ENCODE measurements at regions not wholly inside any gene's neighbourhood (a gene's known extent, or its start where the extent isn't known, plus 50 kb on each side); places are given as distances from the start of the nearest gene placed in this dataset.

- no peak for DNase-seq
These were observed 210.7 kb downstream of the C9orf50 start for GRCh38 chr9:129410226-129410625.

DNA sequence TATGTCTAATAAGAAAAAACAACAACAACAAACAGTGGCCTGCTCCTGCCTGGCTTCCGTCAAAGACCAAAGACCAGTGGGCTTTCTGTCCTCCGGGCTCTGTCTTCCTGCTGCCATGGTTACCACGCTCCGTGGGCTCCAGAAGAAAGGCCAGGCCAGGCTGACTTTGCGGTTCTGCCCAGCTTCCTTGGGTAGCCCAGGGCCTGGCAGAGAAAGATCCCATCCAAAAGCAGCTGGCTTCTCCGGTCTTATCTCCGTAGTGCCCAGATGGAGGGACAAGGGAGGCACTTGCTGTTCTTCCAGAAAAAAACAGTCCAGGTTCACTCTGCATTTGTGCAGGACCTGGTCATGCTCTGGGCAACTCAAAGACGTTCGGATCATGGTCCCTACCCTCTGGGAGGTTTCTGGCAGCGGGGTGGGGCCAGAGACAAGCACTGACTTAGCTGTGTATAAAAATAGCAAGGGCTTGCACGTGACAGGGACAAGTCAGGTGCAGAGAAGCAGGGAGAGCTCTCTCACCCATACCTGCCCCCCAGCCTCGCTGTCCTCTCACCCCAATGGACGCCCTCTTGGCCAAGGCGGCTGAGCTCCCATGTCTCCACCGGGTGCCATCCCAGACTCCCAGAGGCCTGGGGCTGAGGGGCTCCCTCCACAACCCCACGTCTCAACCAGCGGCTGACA is 212.2 kb downstream of the C9orf50 start:
- no peak for DNase-seq

- no peak for DNase-seq
These were observed 212.9 kb downstream of the C9orf50 start for GRCh38 chr9:129407905-129408452.

DNA sequence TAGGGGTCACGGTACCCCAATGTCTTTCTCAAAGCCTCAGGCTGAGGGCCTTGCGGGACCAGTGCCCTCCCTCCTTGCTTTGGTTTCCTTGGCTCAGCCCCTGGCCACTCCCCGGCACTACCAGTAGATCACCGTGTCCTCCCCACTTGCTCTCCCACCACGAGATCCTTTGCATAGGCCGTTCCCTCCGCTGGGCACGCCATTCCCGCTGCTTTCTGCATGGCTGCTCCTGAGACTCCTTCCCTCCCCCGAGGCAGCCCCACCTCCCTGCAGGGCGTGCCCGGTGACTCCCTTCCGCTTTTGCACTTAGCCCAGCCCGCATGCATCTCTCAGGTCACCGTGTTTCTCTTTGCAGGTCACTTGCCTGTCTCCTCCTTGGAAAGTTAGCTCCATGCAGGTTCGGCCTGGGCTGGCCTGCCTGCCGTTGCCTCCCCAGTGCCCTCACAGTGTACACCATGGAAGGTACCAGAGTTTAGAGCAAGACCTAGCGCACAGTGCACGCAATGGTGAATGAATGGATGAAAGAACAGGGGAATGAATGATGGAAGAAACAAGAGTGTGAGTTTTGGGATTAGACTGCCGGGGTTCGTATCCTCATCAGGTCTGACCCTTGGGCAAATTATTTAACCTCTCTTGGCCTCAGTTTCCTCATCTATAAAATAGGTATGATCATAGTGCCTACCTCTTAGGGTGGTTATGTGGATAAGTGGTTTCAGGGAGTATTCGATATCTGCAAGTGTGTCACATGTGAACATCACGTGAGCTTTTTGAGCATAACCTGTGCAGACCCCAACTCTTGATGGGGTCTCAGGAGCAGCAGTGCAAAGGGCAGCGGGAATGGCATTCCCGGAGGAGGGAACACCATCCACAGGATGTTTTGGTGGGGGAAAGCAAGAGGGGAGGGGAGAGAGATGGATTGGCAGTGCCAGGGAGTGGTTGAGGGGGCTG is 214.3 kb downstream of the C9orf50 start:
- no peak for DNase-seq

DNA sequence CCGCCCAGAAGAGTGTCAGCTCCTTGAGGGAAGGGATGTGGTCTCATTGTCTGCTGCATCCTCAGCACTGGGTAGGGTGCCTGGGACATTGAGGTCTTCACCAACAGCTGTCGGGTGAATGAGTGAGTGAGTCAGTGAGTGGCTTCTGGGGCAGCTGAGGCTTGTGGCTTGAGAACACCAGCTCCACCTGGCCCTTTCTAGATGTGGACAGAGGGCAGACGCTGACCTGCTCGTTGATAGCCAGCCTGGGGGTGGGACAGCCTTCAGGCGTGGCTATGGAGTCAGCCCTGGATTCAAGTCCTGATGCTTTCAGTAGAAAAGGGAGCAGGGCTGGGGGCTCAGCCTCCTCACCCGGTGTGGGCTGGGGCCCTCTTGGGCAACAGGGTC is 215.1 kb downstream of the C9orf50 start:
- DNase-seq, result no peak

DNA sequence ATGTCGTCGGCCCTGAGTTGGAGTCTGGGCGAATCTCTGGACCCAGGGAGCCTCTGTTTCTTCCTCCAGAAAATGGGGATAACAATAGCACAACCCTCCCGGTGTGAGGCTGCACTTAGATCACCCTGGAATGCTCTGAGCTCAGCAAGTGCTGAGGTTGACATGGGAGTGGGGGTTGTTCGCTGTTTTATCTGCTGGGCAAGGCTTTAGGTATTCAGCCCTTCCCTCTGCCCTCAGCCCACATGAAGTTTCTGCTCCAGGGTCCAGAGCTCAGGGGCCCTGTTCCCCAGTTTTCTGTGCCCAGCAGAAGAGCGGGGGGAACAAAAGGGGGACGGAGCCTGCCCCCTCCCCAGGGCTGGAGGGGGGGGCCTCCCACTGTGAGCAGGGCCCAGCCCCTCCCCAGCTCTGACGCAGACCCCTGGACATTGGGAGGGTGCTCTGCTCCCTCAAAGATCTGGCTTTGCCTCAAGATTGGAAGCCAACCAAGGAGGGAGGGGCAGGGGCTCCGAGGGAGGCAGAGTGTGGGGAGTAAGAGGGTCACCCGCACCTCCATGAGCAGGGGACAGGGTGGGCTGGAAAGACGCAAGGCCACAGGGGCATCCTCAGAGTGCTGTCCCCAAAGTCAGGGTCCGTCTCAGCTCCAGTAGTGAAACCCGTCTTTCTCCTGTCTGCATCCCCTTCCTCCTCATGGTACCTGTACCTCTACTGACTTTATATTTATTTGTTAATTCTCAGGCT is 215.6 kb downstream of the C9orf50 start:
- DNase-seq, result peak; percentile 92

DNA sequence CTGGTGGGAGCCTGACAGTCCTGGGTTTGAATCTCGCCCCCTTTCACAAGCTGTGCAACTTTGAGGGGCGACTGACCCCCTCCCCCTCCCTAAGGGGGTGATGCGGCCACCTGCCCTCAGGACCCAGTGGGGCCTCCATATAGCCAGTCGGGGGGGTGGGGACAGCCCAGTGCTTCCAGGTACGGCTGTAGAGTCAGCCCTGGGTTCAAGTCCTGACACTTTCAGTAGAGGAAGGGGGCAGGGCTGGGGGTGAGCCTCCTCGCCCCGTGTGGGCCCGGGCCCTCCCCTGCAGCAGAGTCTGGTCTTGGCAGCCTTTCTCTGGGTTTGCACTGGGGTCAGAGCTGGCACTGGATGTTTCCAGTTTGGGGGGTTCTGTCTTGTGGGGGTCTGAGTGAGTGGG is 216.3 kb downstream of the C9orf50 start:
- DNase-seq, result no peak

- DNase-seq, result no peak
These were observed 216.9 kb downstream of the C9orf50 start for GRCh38 chr9:129403779-129404620.

- no peak for DNase-seq
These were observed 217.7 kb downstream of the C9orf50 start for GRCh38 chr9:129402931-129403778.

DNA sequence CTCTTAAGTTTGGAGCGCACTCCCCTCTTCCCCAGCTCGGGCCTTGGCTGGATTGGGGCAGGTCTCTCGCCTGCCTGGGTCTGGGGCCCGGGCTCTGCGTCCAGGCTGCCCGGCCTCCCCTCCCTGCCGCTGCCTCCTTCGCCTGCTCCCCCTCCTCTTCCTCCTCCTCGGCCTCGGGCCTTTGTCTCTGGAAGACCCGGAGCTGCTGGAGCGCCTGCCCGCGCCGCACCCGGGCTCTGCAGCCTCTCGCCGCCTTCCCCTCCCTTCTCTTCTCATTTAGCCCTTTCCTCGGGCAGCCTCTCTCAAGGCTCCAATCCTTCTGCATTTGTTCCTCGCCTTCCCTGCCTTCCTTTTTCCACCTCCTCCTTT is 218.5 kb downstream of the C9orf50 start:
- no peak for DNase-seq

- peak; percentile 62 for DNase-seq
These were observed 219.1 kb downstream of the C9orf50 start for GRCh38 chr9:129401623-129402370.

DNA sequence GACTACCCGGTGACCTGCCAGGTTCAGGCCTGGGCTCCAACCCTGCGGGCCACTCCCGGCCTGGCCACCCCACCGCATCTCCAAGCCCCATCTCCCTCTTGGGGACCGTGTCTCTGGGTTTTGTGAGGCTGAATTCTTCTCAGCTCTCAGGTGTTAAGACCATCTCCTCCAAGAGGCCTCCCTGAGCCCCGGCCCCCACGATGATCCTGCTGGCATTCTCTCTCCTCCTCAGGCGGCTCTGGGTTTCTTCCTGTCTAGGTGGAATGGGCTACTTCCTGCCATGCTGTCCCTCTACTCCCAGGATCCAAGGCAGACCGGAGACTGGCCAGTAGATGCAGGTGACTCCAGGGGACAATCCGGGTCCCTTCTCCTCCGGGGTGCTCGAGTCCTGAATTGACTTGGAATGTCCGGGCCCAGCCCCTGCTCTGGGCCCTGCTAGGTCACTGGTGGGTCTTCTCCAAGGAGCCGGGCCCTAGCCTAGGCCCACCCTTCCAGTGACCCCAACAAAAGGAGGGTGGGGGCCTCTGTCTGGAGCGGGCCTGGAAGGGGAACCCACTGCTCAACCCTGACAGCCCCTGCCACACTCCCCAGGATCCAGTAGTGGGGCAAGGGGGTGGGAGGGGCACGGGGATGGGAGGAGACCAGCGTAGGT is 219.8 kb downstream of the C9orf50 start:
- no peak for DNase-seq

GRCh38 chr9:129400001-129400970 is 220.6 kb downstream of the C9orf50 start:
- no peak for DNase-seq

GRCh38 chr9:129399634-129399990 is 221.3 kb downstream of the C9orf50 start:
- no peak for DNase-seq

- no peak for DNase-seq
These were observed 221.0 kb upstream of the IER5L start for GRCh38 chr9:129398961-129399633.

GRCh38 chr9:129398101-129398960 is 220.3 kb upstream of the IER5L start:
- DNase-seq, result no peak

GRCh38 chr9:129397335-129397734 is 219.3 kb upstream of the IER5L start:
- DNase-seq, result no peak
